HEK293 (cell line): ENCODE measurements at regions not wholly inside any gene's neighbourhood (a gene's known extent, or its start where the extent isn't known, plus 50 kb on each side); places are given as distances from the start of the nearest gene placed in this dataset.
"Not testable (repeated sequence)": the region's sequence is repeated elsewhere in the genome, so short reads cannot be mapped to it uniquely, and the experiment has no call there.

Source experiments
- CTCF ChIA-PET: fragments of 350-600 bp; formaldehyde crosslinking; extraction: SDS; loops from one replicate; lab custom pipeline; 2021; ENCODE audit warnings: antibody characterized with exemption; lab: Yijun Ruan, JAX
- POLR2A ChIA-PET: fragments of 300-600 bp; formaldehyde crosslinking; extraction: SDS; loops from one replicate; lab custom pipeline; 2020; ENCODE audit warnings: antibody characterized with exemption, inconsistent platforms; lab: Yijun Ruan, JAX
- H3K27ac ChIP-seq: fragments of 200-500 bp; sonication (Bioruptor generic); 2 replicates; pipeline ENCODE4 v1.5.1; 2014; ENCODE audit warnings: low read depth, low read length, control low read depth, inconsistent platforms; ENCODE audit errors: extremely low read depth
- H3K36me3 ChIP-seq, 2 experiments: fragments of 200-500 bp in 1 of 2; sonication (Bioruptor generic) in 1 of 2; 1 replicate in 1 of 2; 2 replicates in 1 of 2; pipeline ENCODE4 v1.5.1; 2014 to 2017; ENCODE audit warnings: inconsistent platforms in 2 of 2, low read length in 2 of 2; ENCODE audit not compliant: control insufficient read depth in 2 of 2, insufficient read depth in 1 of 2
- H3K4me1 ChIP-seq: fragments of 200-500 bp; sonication (Bioruptor generic); 2 replicates; pipeline ENCODE4 v1.5.1; 2014; ENCODE audit warnings: mild to moderate bottlenecking, low read length, inconsistent platforms; ENCODE audit not compliant: control insufficient read depth, insufficient read depth
- H3K4me3 ChIP-seq: 2 replicates; pipeline ENCODE4 v1.5.1; 2011; ENCODE audit warnings: low read depth, mild to moderate bottlenecking, control low read depth, low read length, moderate library complexity
- H3K9me3 ChIP-seq: fragments of 200-500 bp; sonication (Bioruptor generic); 2 replicates; pipeline ENCODE4 v1.5.1; 2014; ENCODE audit warnings: low read depth, low read length, inconsistent platforms; ENCODE audit not compliant: control insufficient read depth, insufficient read depth
- ATF2 ChIP-seq: fragments of 450-650 bp; formaldehyde crosslinking; IDR thresholded peaks from 2 replicates; pipeline ENCODE4 v1.5.1; 2016; ENCODE audit warnings: missing biosample characterization, missing genetic modification characterization, low read depth
- HOXC10 ChIP-seq: sonication (generic); formaldehyde crosslinking; IDR thresholded peaks from 2 replicates; pipeline ENCODE4 v1.8.1; 2023; ENCODE audit warnings: mild to moderate bottlenecking, missing genetic modification reagents
- INSM2 ChIP-seq: fragments of 450-650 bp; formaldehyde crosslinking; IDR thresholded peaks from 2 replicates; pipeline ENCODE4 v1.5.1; 2016; ENCODE audit warnings: missing biosample characterization, missing genetic modification characterization
- MZF1 ChIP-seq: fragments of 450-650 bp; formaldehyde crosslinking; IDR thresholded peaks from 2 replicates; pipeline ENCODE4 v1.5.1; 2017; ENCODE audit warnings: missing biosample characterization, missing genetic modification characterization, borderline replicate concordance
- YY1 ChIP-seq: fragments of 450-650 bp; formaldehyde crosslinking; IDR thresholded peaks from 2 replicates; pipeline ENCODE4 v1.5.1; 2018; ENCODE audit warnings: missing biosample characterization, missing genetic modification characterization
- ZBTB10 ChIP-seq: fragments of 450-650 bp; formaldehyde crosslinking; IDR thresholded peaks from 2 replicates; pipeline ENCODE4 v1.5.1; 2016; ENCODE audit warnings: missing biosample characterization, missing genetic modification characterization
- ZNF140 ChIP-seq: fragments of 450-650 bp; formaldehyde crosslinking; IDR thresholded peaks from 2 replicates; pipeline ENCODE4 v1.5.1; 2016; ENCODE audit warnings: missing biosample characterization, missing genetic modification characterization
- ZNF19 ChIP-seq: fragments of 450-650 bp; formaldehyde crosslinking; IDR thresholded peaks from 2 replicates; pipeline ENCODE4; 2016; ENCODE audit warnings: missing biosample characterization, missing genetic modification characterization, low read depth
- ZNF211 ChIP-seq: fragments of 450-650 bp; formaldehyde crosslinking; IDR thresholded peaks from 2 replicates; pipeline ENCODE4 v1.5.1; 2016; ENCODE audit warnings: low read depth, missing biosample characterization, missing genetic modification characterization
- ZNF341 ChIP-seq: fragments of 450-650 bp; formaldehyde crosslinking; IDR thresholded peaks from 2 replicates; pipeline ENCODE4; 2016; ENCODE audit warnings: low read depth, missing biosample characterization, missing genetic modification characterization
- ZNF394 ChIP-seq: fragments of 450-650 bp; formaldehyde crosslinking; IDR thresholded peaks from 2 replicates; pipeline ENCODE4 v1.5.1; 2016; ENCODE audit warnings: missing biosample characterization, missing genetic modification characterization, mild to moderate bottlenecking, moderate library complexity, borderline replicate concordance
- ZNF521 ChIP-seq: fragments of 450-650 bp; formaldehyde crosslinking; IDR thresholded peaks from 2 replicates; pipeline ENCODE4 v1.5.1; 2017; ENCODE audit warnings: missing biosample characterization, mild to moderate bottlenecking, missing genetic modification characterization
- ZNF629 ChIP-seq: fragments of 450-650 bp; formaldehyde crosslinking; IDR thresholded peaks from 2 replicates; pipeline ENCODE4 v1.5.1; 2017; ENCODE audit warnings: missing biosample characterization, missing genetic modification characterization
- ZNF707 ChIP-seq: fragments of 450-650 bp; formaldehyde crosslinking; IDR thresholded peaks from 2 replicates; pipeline ENCODE4 v1.5.1; 2016; ENCODE audit warnings: missing biosample characterization, missing genetic modification characterization

DNA sequence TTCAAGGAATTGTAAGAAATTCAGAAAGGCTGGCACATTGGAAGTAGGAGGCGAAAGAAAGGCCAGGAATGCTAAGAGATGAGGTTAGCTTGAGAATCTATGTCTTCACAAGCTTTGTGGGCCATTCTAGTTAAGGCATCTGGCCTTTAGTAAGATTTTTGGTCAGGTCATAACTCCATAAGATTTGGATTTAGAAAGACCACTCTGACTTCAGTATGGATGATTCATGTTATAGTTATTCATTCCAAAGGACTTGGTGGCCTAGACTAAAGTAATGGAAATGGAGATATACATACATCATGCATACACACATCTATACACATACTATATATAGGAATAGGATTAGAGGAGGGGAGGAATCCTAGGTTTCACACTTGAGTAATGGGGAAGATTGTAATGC is 77.5 kb downstream of the SEPTIN7 start:
- no peak overlapping the region for H3K27ac ChIP-seq
- POLR2A ChIA-PET: no interaction called here
- peaks cover 2% of the 10 kb centered on the region; the same call in 1 of the 2 replicates for H3K4me1 ChIP-seq
- no peak for TF ChIP-seq YY1 (tag by site-specific recombination)
- H3K9me3 ChIP-seq: no peaks in the 10 kb centered on the region
- peaks cover 4 to 12% of the 10 kb centered on the region in 2 experiments; a peak in 2 of 3 replicates for H3K36me3 ChIP-seq
- H3K4me3 ChIP-seq: no peak overlapping the region
- CTCF ChIA-PET: interaction anchor here (0.5 kb wide), 1 partner anchor 1304 kb away, joined by 8 read pairs; no protein-coding TSS in a partner anchor

GRCh38 chr7:35887430-35887829 is 86.6 kb downstream of the SEPTIN7 start:
- H3K9me3 ChIP-seq, H3K4me1 ChIP-seq, POLR2A ChIA-PET, H3K4me3 ChIP-seq, CTCF ChIA-PET, H3K27ac ChIP-seq: not testable (repeated sequence)
- peaks cover 15 to 35% of the 10 kb centered on the region in 2 experiments; a peak in 2 of 3 replicates for H3K36me3 ChIP-seq

DNA sequence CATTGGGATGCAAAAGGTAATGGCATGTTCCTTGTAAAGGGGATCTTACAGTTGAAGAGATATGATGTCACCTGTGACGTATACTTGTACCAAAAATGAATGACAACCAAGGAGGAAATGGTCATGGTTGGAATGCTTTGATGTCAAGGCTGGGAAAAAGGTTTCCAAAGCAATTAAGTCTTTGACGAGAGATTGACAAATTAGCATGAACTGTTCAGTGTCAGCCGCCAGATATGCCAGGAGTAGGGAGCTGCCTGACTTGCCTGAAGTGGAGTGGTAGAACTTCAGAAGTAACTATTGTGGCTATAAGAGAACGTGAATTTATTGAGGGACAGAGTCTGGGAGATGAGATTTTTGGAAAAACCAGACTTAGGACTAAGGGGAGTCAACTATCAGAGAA is 88.1 kb downstream of the SEPTIN7 start:
- no peak overlapping the region for H3K4me3 ChIP-seq
- CTCF ChIA-PET: interaction anchor here (0.6 to 2.0 kb wide), 4 partner anchors 18 to 1095 kb away, joined by 3 to 8 read pairs (median 4); no protein-coding TSS in a partner anchor
- peaks cover 10 to 25% of the 10 kb centered on the region in 2 experiments; a peak in 2 of 3 replicates for H3K36me3 ChIP-seq
- no peaks in the 10 kb centered on the region for H3K9me3 ChIP-seq
- H3K27ac ChIP-seq: no peak overlapping the region
- no peaks in the 10 kb centered on the region for H3K4me1 ChIP-seq
- POLR2A ChIA-PET: no interaction called here
- TF ChIP-seq ZNF707 (tag by site-specific recombination) (no peak), ZNF521 (tag by site-specific recombination) (no peak), MZF1 (tag by site-specific recombination) (no peak), ZNF211 (tag by site-specific recombination) (no peak), ZBTB10 (tag by site-specific recombination) (no peak), HOXC10 (CRISPR knock-in tag) (no peak), ZNF19 (no peak), ZNF341 (no peak), INSM2 (tag by site-specific recombination) (no peak), ZNF394 (tag by site-specific recombination) (no peak), ZNF629 (tag by site-specific recombination) (no peak)

- TF ChIP-seq ZNF140 (tag by site-specific recombination) (no peak), ATF2 (tag by site-specific recombination) (peak; percentile 69; the same call in 1 of the 2 replicates)
- Histone ChIP-seq H3K9me3 (no peaks in the 10 kb centered on the region), H3K4me3 (no peak overlapping the region), H3K36me3 (peaks cover 10 to 21% of the 10 kb centered on the region in 2 experiments; a peak in 2 of 3 replicates), H3K27ac (no peak overlapping the region), H3K4me1 (no peaks in the 10 kb centered on the region)
- ChIA-PET CTCF (interaction anchor here (0.7 to 2.0 kb wide), 2 partner anchors 17 to 87 kb away, joined by 3 to 8 read pairs; no protein-coding TSS in a partner anchor), POLR2A (no interaction called here)
These were observed 89.0 kb downstream of the SEPTIN7 start for GRCh38 chr7:35889870-35890269.
